ENCODE measurements at regions not wholly inside any gene's neighbourhood (a gene's known extent, or its start where the extent isn't known, plus 50 kb on each side); places are given as distances from the start of the nearest gene placed in this dataset.

GRCh38 chr13:88800505-88800904 is 1129.3 kb downstream of the SLITRK5 start:
- TF ChIP-seq POLR2A (IDR thresholded peaks at IDR 0.05) (no peak), CTCF (IDR thresholded peaks at IDR 0.05) (no peak)

Data from esophagus squamous epithelium (tissue), 4 donors.